ENCODE measurements at regions not wholly inside any gene's neighbourhood (a gene's known extent, or its start where the extent isn't known, plus 50 kb on each side); places are given as distances from the start of the nearest gene placed in this dataset.

DNA sequence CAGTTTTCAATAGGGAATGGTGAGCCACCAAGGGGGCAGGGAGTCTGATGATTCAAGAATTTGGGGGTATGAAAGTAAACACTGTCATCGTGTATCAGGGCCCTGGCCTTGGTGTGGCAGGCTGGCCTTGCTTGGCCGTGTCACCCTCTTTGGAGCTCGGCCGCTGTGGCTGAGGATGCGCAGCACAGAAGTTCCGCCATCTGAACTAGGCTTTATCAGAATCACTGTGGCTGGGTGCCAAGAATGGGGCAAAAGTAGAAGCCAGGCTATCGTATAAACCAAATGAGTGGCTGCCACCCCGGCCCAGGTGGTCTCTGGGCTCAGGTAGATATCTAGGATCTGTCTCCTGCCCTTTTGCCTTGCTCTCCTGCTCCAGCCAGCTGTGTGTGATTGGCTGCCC is 137.4 kb downstream of the PAPOLA start:
- H3K9me3 ChIP-seq (ENCODE audit: control insufficient read depth, insufficient read depth, low read depth, low read length), result no peaks in the 10 kb centered on the region
- no peak overlapping the region for H3K9ac ChIP-seq (ENCODE audit: insufficient read depth, low read length)
- H2AFZ ChIP-seq (ENCODE audit: low read length), result no peak overlapping the region
- H3K27ac ChIP-seq (ENCODE audit: insufficient read depth, low read length), result no peak overlapping the region
- H4K20me1 ChIP-seq (ENCODE audit: control insufficient read depth, extremely low read depth, insufficient read depth, low read length), result no peaks in the 10 kb centered on the region
- TF ChIP-seq EZH2 (IDR thresholded peaks at IDR 0.05; ENCODE audit: low read length, missing control alignments), result no peak
- TF ChIP-seq, protein P1, sequence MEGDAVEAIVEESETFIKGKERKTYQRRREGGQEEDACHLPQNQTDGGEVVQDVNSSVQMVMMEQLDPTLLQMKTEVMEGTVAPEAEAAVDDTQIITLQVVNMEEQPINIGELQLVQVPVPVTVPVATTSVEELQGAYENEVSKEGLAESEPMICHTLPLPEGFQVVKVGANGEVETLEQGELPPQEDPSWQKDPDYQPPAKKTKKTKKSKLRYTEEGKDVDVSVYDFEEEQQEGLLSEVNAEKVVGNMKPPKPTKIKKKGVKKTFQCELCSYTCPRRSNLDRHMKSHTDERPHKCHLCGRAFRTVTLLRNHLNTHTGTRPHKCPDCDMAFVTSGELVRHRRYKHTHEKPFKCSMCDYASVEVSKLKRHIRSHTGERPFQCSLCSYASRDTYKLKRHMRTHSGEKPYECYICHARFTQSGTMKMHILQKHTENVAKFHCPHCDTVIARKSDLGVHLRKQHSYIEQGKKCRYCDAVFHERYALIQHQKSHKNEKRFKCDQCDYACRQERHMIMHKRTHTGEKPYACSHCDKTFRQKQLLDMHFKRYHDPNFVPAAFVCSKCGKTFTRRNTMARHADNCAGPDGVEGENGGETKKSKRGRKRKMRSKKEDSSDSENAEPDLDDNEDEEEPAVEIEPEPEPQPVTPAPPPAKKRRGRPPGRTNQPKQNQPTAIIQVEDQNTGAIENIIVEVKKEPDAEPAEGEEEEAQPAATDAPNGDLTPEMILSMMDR (conservative IDR thresholded peaks at IDR 0.05 in 1 of 2, IDR thresholded peaks at IDR 0.05 in 1 of 2; ENCODE audit: low read depth in 1 of 2, low read length in 2 of 2), result no peak
- H3K36me3 ChIP-seq (ENCODE audit: control insufficient read depth, insufficient read depth, low read length), result no peaks in the 10 kb centered on the region
- DNase-seq (ENCODE audit: low read depth in 2 of 2), result no peak
- no peak overlapping the region for H3K4me2 ChIP-seq (ENCODE audit: extremely low read depth, insufficient read depth, low read length)
- H3K27me3 ChIP-seq (ENCODE audit: control insufficient read depth, insufficient read depth, low read length), result no peaks in the 10 kb centered on the region
- H3K4me3 ChIP-seq (replicated peaks in 1 of 4; ENCODE audit: control extremely low read depth in 1 of 4, insufficient read depth in 1 of 4, low read depth in 3 of 4, low read length in 4 of 4), result no peak overlapping the region
- H3K4me1 ChIP-seq (ENCODE audit: control insufficient read depth, extremely low read depth, insufficient read depth, low read length), result no peaks in the 10 kb centered on the region
- no peaks in the 10 kb centered on the region for H3K79me2 ChIP-seq (ENCODE audit: control insufficient read depth, insufficient read depth, low read length)

- TF ChIP-seq, protein P1 (conservative IDR thresholded peaks at IDR 0.05 in 1 of 2, IDR thresholded peaks at IDR 0.05 in 1 of 2; ENCODE audit: low read depth in 1 of 2, low read length in 2 of 2), result no peak
- no peak for TF ChIP-seq EZH2 (IDR thresholded peaks at IDR 0.05; ENCODE audit: low read length, missing control alignments)
- no peak overlapping the region for H2AFZ ChIP-seq (ENCODE audit: low read length)
- no peak overlapping the region for H3K9ac ChIP-seq (ENCODE audit: insufficient read depth, low read length)
- no peak overlapping the region for H3K4me2 ChIP-seq (ENCODE audit: extremely low read depth, insufficient read depth, low read length)
- no peaks in the 10 kb centered on the region for H3K4me1 ChIP-seq (ENCODE audit: control insufficient read depth, extremely low read depth, insufficient read depth, low read length)
- no peaks in the 10 kb centered on the region for H3K27me3 ChIP-seq (ENCODE audit: control insufficient read depth, insufficient read depth, low read length)
- no peaks in the 10 kb centered on the region for H3K79me2 ChIP-seq (ENCODE audit: control insufficient read depth, insufficient read depth, low read length)
- H4K20me1 ChIP-seq (ENCODE audit: control insufficient read depth, extremely low read depth, insufficient read depth, low read length), result no peaks in the 10 kb centered on the region
- H3K36me3 ChIP-seq (ENCODE audit: control insufficient read depth, insufficient read depth, low read length), result no peaks in the 10 kb centered on the region
- DNase-seq (ENCODE audit: low read depth in 2 of 2), result no peak
- no peak overlapping the region for H3K27ac ChIP-seq (ENCODE audit: insufficient read depth, low read length)
- no peak overlapping the region for H3K4me3 ChIP-seq (replicated peaks in 1 of 4; ENCODE audit: control extremely low read depth in 1 of 4, insufficient read depth in 1 of 4, low read depth in 3 of 4, low read length in 4 of 4)
- no peaks in the 10 kb centered on the region for H3K9me3 ChIP-seq (ENCODE audit: control insufficient read depth, insufficient read depth, low read depth, low read length)
These were observed 146.5 kb downstream of the PAPOLA start for GRCh38 chr14:96648506-96649326.

- Histone ChIP-seq H3K27me3 (ENCODE audit: control insufficient read depth, insufficient read depth, low read length) (no peaks in the 10 kb centered on the region), H2AFZ (ENCODE audit: low read length) (no peak overlapping the region), H3K4me2 (ENCODE audit: extremely low read depth, insufficient read depth, low read length) (no peak overlapping the region), H3K9ac (ENCODE audit: insufficient read depth, low read length) (no peak overlapping the region), H4K20me1 (ENCODE audit: control insufficient read depth, extremely low read depth, insufficient read depth, low read length) (no peaks in the 10 kb centered on the region), H3K4me3 (replicated peaks in 1 of 4; ENCODE audit: control extremely low read depth in 1 of 4, insufficient read depth in 1 of 4, low read depth in 3 of 4, low read length in 4 of 4) (no peak overlapping the region), H3K79me2 (ENCODE audit: control insufficient read depth, insufficient read depth, low read length) (no peaks in the 10 kb centered on the region), H3K4me1 (ENCODE audit: control insufficient read depth, extremely low read depth, insufficient read depth, low read length) (no peaks in the 10 kb centered on the region), H3K9me3 (ENCODE audit: control insufficient read depth, insufficient read depth, low read depth, low read length) (no peaks in the 10 kb centered on the region), H3K27ac (ENCODE audit: insufficient read depth, low read length) (no peak overlapping the region), H3K36me3 (ENCODE audit: control insufficient read depth, insufficient read depth, low read length) (no peaks in the 10 kb centered on the region)
- TF ChIP-seq, protein P1 (conservative IDR thresholded peaks at IDR 0.05 in 1 of 2, IDR thresholded peaks at IDR 0.05 in 1 of 2; ENCODE audit: low read depth in 1 of 2, low read length in 2 of 2), result no peak
- no peak for TF ChIP-seq EZH2 (IDR thresholded peaks at IDR 0.05; ENCODE audit: low read length, missing control alignments)
- DNase-seq (ENCODE audit: low read depth in 2 of 2), result no peak
These were observed 147.1 kb downstream of the PAPOLA start for GRCh38 chr14:96649327-96649601.

All from fibroblast of lung (primary cell).